ENCODE measurements at regions not wholly inside any gene's neighbourhood (a gene's known extent, or its start where the extent isn't known, plus 50 kb on each side); places are given as distances from the start of the nearest gene placed in this dataset.

DNA sequence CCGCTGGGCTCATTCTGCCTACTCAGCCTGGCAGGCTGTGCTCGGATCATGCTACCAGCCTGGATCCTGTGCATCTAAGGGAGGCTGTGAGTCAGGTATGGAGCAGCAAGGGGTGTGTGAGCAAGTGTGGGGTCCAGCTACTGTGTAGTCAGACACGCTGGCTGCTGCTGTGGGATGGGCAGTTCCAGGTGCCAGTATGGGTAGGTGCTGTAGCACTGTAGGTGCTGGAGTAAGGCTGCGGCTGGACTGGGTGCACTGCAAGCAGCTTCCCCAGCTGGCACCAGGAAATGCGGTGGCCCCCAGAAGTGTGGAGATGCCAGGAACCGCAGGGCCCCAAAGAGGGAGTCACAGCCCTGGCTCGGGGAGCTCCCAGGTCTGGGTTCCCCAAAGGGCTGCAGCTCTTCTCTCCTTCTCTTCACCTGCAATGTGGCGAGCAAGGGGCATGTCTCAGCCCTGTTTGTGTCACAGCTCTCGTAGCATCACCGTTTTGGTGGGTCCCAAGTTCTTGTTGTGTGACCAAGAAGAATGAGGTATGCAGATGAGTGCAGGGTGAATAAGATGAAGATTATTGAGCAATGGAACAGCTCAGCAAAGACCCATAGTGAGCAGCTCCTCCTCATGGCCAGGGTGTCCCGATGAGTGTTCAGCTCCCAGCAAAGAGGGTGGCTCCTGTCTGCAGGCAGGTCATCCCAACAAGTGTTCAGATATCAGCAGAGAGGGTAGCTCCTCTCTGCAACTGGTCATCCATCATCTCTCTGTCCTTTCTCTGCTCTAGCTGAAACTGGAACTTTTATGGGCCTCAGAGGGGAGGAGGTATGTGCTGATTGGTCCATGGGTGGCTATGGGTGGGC, 462.9 kb downstream of the TBC1D22A start:
- TF ChIP-seq, protein P1, sequence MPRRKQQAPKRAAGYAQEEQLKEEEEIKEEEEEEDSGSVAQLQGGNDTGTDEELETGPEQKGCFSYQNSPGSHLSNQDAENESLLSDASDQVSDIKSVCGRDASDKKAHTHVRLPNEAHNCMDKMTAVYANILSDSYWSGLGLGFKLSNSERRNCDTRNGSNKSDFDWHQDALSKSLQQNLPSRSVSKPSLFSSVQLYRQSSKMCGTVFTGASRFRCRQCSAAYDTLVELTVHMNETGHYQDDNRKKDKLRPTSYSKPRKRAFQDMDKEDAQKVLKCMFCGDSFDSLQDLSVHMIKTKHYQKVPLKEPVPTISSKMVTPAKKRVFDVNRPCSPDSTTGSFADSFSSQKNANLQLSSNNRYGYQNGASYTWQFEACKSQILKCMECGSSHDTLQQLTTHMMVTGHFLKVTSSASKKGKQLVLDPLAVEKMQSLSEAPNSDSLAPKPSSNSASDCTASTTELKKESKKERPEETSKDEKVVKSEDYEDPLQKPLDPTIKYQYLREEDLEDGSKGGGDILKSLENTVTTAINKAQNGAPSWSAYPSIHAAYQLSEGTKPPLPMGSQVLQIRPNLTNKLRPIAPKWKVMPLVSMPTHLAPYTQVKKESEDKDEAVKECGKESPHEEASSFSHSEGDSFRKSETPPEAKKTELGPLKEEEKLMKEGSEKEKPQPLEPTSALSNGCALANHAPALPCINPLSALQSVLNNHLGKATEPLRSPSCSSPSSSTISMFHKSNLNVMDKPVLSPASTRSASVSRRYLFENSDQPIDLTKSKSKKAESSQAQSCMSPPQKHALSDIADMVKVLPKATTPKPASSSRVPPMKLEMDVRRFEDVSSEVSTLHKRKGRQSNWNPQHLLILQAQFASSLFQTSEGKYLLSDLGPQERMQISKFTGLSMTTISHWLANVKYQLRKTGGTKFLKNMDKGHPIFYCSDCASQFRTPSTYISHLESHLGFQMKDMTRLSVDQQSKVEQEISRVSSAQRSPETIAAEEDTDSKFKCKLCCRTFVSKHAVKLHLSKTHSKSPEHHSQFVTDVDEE (CRISPR knock-in tag; IDR thresholded peaks at IDR 0.05): no peak
- TF ChIP-seq ARNTL (CRISPR knock-in tag; IDR thresholded peaks at IDR 0.05; ENCODE audit: borderline replicate concordance, low read depth) (no peak), ZFP30 (CRISPR knock-in tag; IDR thresholded peaks at IDR 0.05) (no peak), PATZ1 (CRISPR knock-in tag; IDR thresholded peaks at IDR 0.05; ENCODE audit: borderline replicate concordance) (no peak), PPARA (CRISPR knock-in tag; IDR thresholded peaks at IDR 0.05; ENCODE audit: borderline replicate concordance) (no peak)

Measured in SK-N-SH treated with all-trans-retinoic acid at 6 μM for 48 hours (cell line).